ENCODE measurements at regions not wholly inside any gene's neighbourhood (a gene's known extent, or its start where the extent isn't known, plus 50 kb on each side); places are given as distances from the start of the nearest gene placed in this dataset.

DNA sequence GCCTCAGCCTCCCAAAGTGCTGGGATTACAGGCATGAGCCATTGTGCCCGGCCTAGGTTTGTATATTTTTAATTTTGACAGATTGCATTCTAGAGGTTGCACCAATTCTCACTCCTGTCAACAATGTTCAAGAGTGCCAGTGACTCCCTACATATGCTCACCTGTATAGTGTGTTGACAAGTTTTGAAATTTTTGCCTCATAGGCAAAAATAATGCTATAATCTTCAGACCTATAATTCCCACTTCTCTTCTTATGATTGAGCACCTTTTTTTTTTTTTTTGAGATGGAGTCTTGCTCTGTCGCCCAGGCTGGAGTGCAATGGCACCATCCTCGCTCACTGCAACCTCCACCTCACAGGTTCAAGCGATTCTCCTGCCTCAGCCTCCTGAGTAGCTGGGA, 139.7 kb downstream of the EVX1 start:
- TF ChIP-seq, protein P1, sequence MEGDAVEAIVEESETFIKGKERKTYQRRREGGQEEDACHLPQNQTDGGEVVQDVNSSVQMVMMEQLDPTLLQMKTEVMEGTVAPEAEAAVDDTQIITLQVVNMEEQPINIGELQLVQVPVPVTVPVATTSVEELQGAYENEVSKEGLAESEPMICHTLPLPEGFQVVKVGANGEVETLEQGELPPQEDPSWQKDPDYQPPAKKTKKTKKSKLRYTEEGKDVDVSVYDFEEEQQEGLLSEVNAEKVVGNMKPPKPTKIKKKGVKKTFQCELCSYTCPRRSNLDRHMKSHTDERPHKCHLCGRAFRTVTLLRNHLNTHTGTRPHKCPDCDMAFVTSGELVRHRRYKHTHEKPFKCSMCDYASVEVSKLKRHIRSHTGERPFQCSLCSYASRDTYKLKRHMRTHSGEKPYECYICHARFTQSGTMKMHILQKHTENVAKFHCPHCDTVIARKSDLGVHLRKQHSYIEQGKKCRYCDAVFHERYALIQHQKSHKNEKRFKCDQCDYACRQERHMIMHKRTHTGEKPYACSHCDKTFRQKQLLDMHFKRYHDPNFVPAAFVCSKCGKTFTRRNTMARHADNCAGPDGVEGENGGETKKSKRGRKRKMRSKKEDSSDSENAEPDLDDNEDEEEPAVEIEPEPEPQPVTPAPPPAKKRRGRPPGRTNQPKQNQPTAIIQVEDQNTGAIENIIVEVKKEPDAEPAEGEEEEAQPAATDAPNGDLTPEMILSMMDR (IDR thresholded peaks at IDR 0.05; ENCODE audit: control extremely low read depth in 1 of 3, insufficient read depth in 1 of 3, low read depth in 1 of 3, low read length in 3 of 3): no peak
- TF ChIP-seq RFX5 (IDR thresholded peaks at IDR 0.05; ENCODE audit: borderline replicate concordance, low read depth, low read length) (no peak), KDM5A (IDR thresholded peaks at IDR 0.05; ENCODE audit: low read length) (no peak), RAD21 (IDR thresholded peaks at IDR 0.05 in 1 of 2, conservative IDR thresholded peaks at IDR 0.05 in 1 of 2; ENCODE audit: low read depth in 2 of 2, low read length in 2 of 2) (no peak), GTF2F1 (IDR thresholded peaks at IDR 0.05; ENCODE audit: borderline replicate concordance, low read depth, low read length) (no peak), RXRA (IDR thresholded peaks at IDR 0.05; ENCODE audit: insufficient read depth, low read depth, low read length) (no peak), RBBP5 (IDR thresholded peaks at IDR 0.05; ENCODE audit: borderline replicate concordance, low read depth, low read length) (no peak), TBP (IDR thresholded peaks at IDR 0.05; ENCODE audit: low read depth, low read length) (no peak)
